SU-DHL-6 (cell line): ENCODE measurements at regions not wholly inside any gene's neighbourhood (a gene's known extent, or its start where the extent isn't known, plus 50 kb on each side); places are given as distances from the start of the nearest gene placed in this dataset.

Source experiments
- H2AFZ ChIP-seq: fragments of 200-600 bp; sonication (generic); 2 replicates; pipeline ENCODE4 v1.6.1; 2014; ENCODE audit warnings: low read depth, mild to moderate bottlenecking, moderate library complexity, mixed read lengths, antibody characterized with exemption, low read length; ENCODE audit not compliant: severe bottlenecking
- H3F3A ChIP-seq: fragments of 200-600 bp; shearing (Covaris generic); 2 replicates; pipeline ENCODE4 v1.6.0; 2016; ENCODE audit warnings: antibody characterized with exemption, mild to moderate bottlenecking; ENCODE audit not compliant: insufficient read depth
- H3K27ac ChIP-seq: fragments of 200-600 bp; sonication (generic); 2 replicates; pipeline ENCODE4 v1.5.1; 2016; ENCODE audit warnings: low read depth, mild to moderate bottlenecking, low read length, moderate library complexity, mixed read lengths
- H3K27me3 ChIP-seq: fragments of 200-600 bp; sonication (generic), shearing (Covaris generic); 2 replicates; pipeline ENCODE4 v1.6.0; 2014; ENCODE audit warnings: mild to moderate bottlenecking, low read length
- H3K36me3 ChIP-seq: fragments of 200-600 bp; sonication (generic); 2 replicates; pipeline ENCODE4 v1.6.1; 2014; ENCODE audit warnings: mild to moderate bottlenecking, low read length, mixed read lengths
- H3K4me2 ChIP-seq: fragments of 300-600, 200-600 bp; shearing (Covaris generic), sonication (generic); 2 replicates; pipeline ENCODE4 v1.6.0; 2014; ENCODE audit warnings: low read length, low read depth, mild to moderate bottlenecking; ENCODE audit not compliant: poor library complexity, severe bottlenecking
- H3K4me3 ChIP-seq: fragments of 200-600 bp; sonication (generic); 2 replicates; pipeline ENCODE4 v1.5.1; 2014; ENCODE audit warnings: antibody characterized with exemption, low read length, mild to moderate bottlenecking, mixed read lengths; ENCODE audit not compliant: insufficient read depth, poor library complexity, severe bottlenecking
- H3K79me2 ChIP-seq: fragments of 200-600 bp; sonication (generic); 2 replicates; pipeline ENCODE4 v1.6.1; 2014; ENCODE audit warnings: mild to moderate bottlenecking, low read length, moderate library complexity; ENCODE audit not compliant: insufficient read depth
- H3K9ac ChIP-seq: fragments of 200-600 bp; sonication (generic); 2 replicates; pipeline ENCODE4 v1.7.0; 2014; ENCODE audit warnings: mild to moderate bottlenecking, low read length
- H3K9me2 ChIP-seq: fragments of 200-600 bp; sonication (generic); replicated peaks from 2 replicates; pipeline ENCODE4 v1.6.1; 2014; ENCODE audit warnings: low read length; ENCODE audit not compliant: insufficient read depth
- H3K9me3 ChIP-seq: fragments of 200-600 bp; sonication (generic); 2 replicates; pipeline ENCODE4 v1.6.1; 2014; ENCODE audit warnings: low read length, mixed read lengths; ENCODE audit not compliant: insufficient read depth
- H4K20me1 ChIP-seq: fragments of 200-600 bp; sonication (generic); 2 replicates; pipeline ENCODE4 v1.6.1; 2014; ENCODE audit warnings: low read depth, mild to moderate bottlenecking, antibody characterized with exemption, low read length, moderate library complexity, mixed read lengths
- CTCF ChIP-seq: fragments of 200-600 bp; sonication (generic); IDR thresholded peaks from one replicate; pipeline ENCODE4 v1.5.1; 2017; ENCODE audit warnings: antibody characterized with exemption, mild to moderate bottlenecking, low read length, moderate library complexity; ENCODE audit not compliant: insufficient read depth, poor library complexity, severe bottlenecking
- EZH2phosphoT487 ChIP-seq: fragments of 200-600 bp; sonication (generic), shearing (Covaris generic); conservative IDR thresholded peaks from 2 replicates; pipeline ENCODE4 v1.6.1; 2018; ENCODE audit warnings: mild to moderate bottlenecking, antibody characterized with exemption, low read length, moderate library complexity, mixed read lengths

- no peaks in the 10 kb centered on the region for H3K9me2 ChIP-seq
- no peak overlapping the region for H2AFZ ChIP-seq
- H4K20me1 ChIP-seq: no peaks in the 10 kb centered on the region
- no peak overlapping the region for H3K4me3 ChIP-seq
- H3K4me2 ChIP-seq: no peak overlapping the region
- H3K9me3 ChIP-seq: no peaks in the 10 kb centered on the region
- H3K79me2 ChIP-seq: no peaks in the 10 kb centered on the region
- H3K36me3 ChIP-seq: no peaks in the 10 kb centered on the region
- TF ChIP-seq EZH2phosphoT487 (no peak), CTCF (no peak)
- no peak overlapping the region for H3K9ac ChIP-seq
- H3K27me3 ChIP-seq: no peaks in the 10 kb centered on the region
- H3F3A ChIP-seq: no peaks in the 10 kb centered on the region
- H3K27ac ChIP-seq: no peak overlapping the region
Measured at GRCh38 chr7:114766041-114766356, 155.9 kb upstream of the MDFIC start.

- TF ChIP-seq EZH2phosphoT487 (no peak), CTCF (no peak)
- Histone ChIP-seq H3K9me2 (no peaks in the 10 kb centered on the region), H3K27me3 (no peaks in the 10 kb centered on the region), H4K20me1 (no peaks in the 10 kb centered on the region), H3K27ac (no peak overlapping the region), H3K36me3 (no peaks in the 10 kb centered on the region), H3F3A (no peaks in the 10 kb centered on the region), H3K79me2 (no peaks in the 10 kb centered on the region), H3K4me3 (no peak overlapping the region), H2AFZ (no peak overlapping the region), H3K9me3 (no peaks in the 10 kb centered on the region), H3K9ac (no peak overlapping the region), H3K4me2 (no peak overlapping the region)
Measured at GRCh38 chr7:114777288-114777687, 144.6 kb upstream of the MDFIC start.

- TF ChIP-seq CTCF: no peak
- no peak for TF ChIP-seq EZH2phosphoT487
- H3K27me3 ChIP-seq: no peaks in the 10 kb centered on the region
Measured at GRCh38 chr7:114783508-114783907, 138.4 kb upstream of the MDFIC start.

GRCh38 chr7:114784177-114784576, 137.7 kb upstream of the MDFIC start:
- Histone ChIP-seq H3K9ac (no peak overlapping the region), H3K9me2 (no peaks in the 10 kb centered on the region), H3K9me3 (no peaks in the 10 kb centered on the region), H3K27ac (no peak overlapping the region), H3K27me3 (no peaks in the 10 kb centered on the region), H4K20me1 (no peaks in the 10 kb centered on the region), H2AFZ (no peak overlapping the region), H3K79me2 (no peaks in the 10 kb centered on the region), H3K4me2 (no peak overlapping the region), H3K4me3 (no peak overlapping the region), H3K36me3 (no peaks in the 10 kb centered on the region), H3F3A (no peaks in the 10 kb centered on the region)
- TF ChIP-seq CTCF (no peak), EZH2phosphoT487 (no peak)

More at GRCh38 chr7:114783508-114783907, 138.4 kb upstream of the MDFIC start:
- Histone ChIP-seq H3K9me3 (no peaks in the 10 kb centered on the region), H3K4me3 (no peak overlapping the region), H3K9ac (no peak overlapping the region), H3K9me2 (no peaks in the 10 kb centered on the region), H2AFZ (no peak overlapping the region), H3K36me3 (no peaks in the 10 kb centered on the region), H3K79me2 (no peaks in the 10 kb centered on the region), H3F3A (no peaks in the 10 kb centered on the region), H4K20me1 (no peaks in the 10 kb centered on the region), H3K27ac (no peak overlapping the region), H3K4me2 (no peak overlapping the region)
